ENCODE measurements at regions not wholly inside any gene's neighbourhood (a gene's known extent, or its start where the extent isn't known, plus 50 kb on each side); places are given as distances from the start of the nearest gene placed in this dataset.
"Not testable (repeated sequence)": the region's sequence is repeated elsewhere in the genome, so short reads cannot be mapped to it uniquely, and the experiment has no call there.

- not testable (repeated sequence) for H2AK5ac ChIP-seq (ENCODE audit: insufficient read length, low read length); H3K4ac ChIP-seq (ENCODE audit: low read depth, low read length); H2AFZ ChIP-seq (ENCODE audit: low read length); H3T11ph ChIP-seq (ENCODE audit: low read length); H4K5ac ChIP-seq (ENCODE audit: insufficient read length, low read depth, low read length); H3K4me2 ChIP-seq (ENCODE audit: insufficient read depth, insufficient read length, low read length); H2BK20ac ChIP-seq (ENCODE audit: low read depth, low read length, poor library complexity, severe bottlenecking); H2BK5ac ChIP-seq (ENCODE audit: insufficient read length, low read length); H3K23ac ChIP-seq (ENCODE audit: insufficient read length, low read depth, low read length); H3K9me3 ChIP-seq (ENCODE audit: control insufficient read depth, low read depth, low read length); H4K20me1 ChIP-seq (ENCODE audit: control insufficient read depth, insufficient read depth, insufficient read length); H2BK120ac ChIP-seq (ENCODE audit: low read depth, low read length, poor library complexity, severe bottlenecking); DNase-seq; H3K14ac ChIP-seq (ENCODE audit: insufficient read depth, low read length); H2BK12ac ChIP-seq (ENCODE audit: insufficient read length, low read depth, low read length); H3K9me3 Mint-ChIP-seq; H3K79me1 ChIP-seq (ENCODE audit: insufficient read depth, low read depth, low read length, poor library complexity, severe bottlenecking); H3K23me2 ChIP-seq (ENCODE audit: insufficient read length, low read depth, low read length, poor library complexity, severe bottlenecking); H3K4me3 Mint-ChIP-seq; H2BK15ac ChIP-seq (ENCODE audit: low read depth, low read length); H4K91ac ChIP-seq (ENCODE audit: insufficient read length, low read depth, low read length); H3K27ac Mint-ChIP-seq; H3K18ac ChIP-seq (ENCODE audit: insufficient read length, low read depth, low read length); H3K27me3 ChIP-seq (ENCODE audit: insufficient read depth, low read length); H3K4me1 Mint-ChIP-seq; H3K9ac ChIP-seq (ENCODE audit: extremely low read depth, insufficient read length, low read length); H3K36me3 Mint-ChIP-seq (ENCODE audit: insufficient read depth in 1 of 3, low read depth in 3 of 3); H3K4me1 ChIP-seq (ENCODE audit: insufficient read depth, low read length); H3K56ac ChIP-seq (ENCODE audit: insufficient read length, low read depth, low read length); H3K79me2 ChIP-seq (ENCODE audit: insufficient read depth, low read length); H3K27ac ChIP-seq (ENCODE audit: insufficient read length, low read depth, low read length); H4K8ac ChIP-seq (replicated peaks; ENCODE audit: insufficient read length, low read depth, low read length); H3K27me3 Mint-ChIP-seq (ENCODE audit: low read depth)
- WGBS (ENCODE audit: extremely low coverage, insufficient read length, low lambda C conversion rate): no CpG with 5 or more reads among the region's 107 CpGs
Measured at GRCh38 chr21:8388169-8388939, 2133.0 kb upstream of the TPTE start.

GRCh38 chr21:8388940-8389238 lies 2132.5 kb upstream of the TPTE start:
- H3K79me1 ChIP-seq (ENCODE audit: insufficient read depth, low read depth, low read length, poor library complexity, severe bottlenecking); H2AFZ ChIP-seq (ENCODE audit: low read length); H4K20me1 ChIP-seq (ENCODE audit: control insufficient read depth, insufficient read depth, insufficient read length); H2AK5ac ChIP-seq (ENCODE audit: insufficient read length, low read length); H3K18ac ChIP-seq (ENCODE audit: insufficient read length, low read depth, low read length); H3K56ac ChIP-seq (ENCODE audit: insufficient read length, low read depth, low read length); H3K14ac ChIP-seq (ENCODE audit: insufficient read depth, low read length); H3K4me2 ChIP-seq (ENCODE audit: insufficient read depth, insufficient read length, low read length); H3K4me3 Mint-ChIP-seq; H3K27me3 Mint-ChIP-seq (ENCODE audit: low read depth); H3K36me3 Mint-ChIP-seq (ENCODE audit: insufficient read depth in 1 of 3, low read depth in 3 of 3); H4K8ac ChIP-seq (replicated peaks; ENCODE audit: insufficient read length, low read depth, low read length); H3K23ac ChIP-seq (ENCODE audit: insufficient read length, low read depth, low read length); H2BK120ac ChIP-seq (ENCODE audit: low read depth, low read length, poor library complexity, severe bottlenecking); H3K9me3 ChIP-seq (ENCODE audit: control insufficient read depth, low read depth, low read length); H3K9ac ChIP-seq (ENCODE audit: extremely low read depth, insufficient read length, low read length); H3K27ac Mint-ChIP-seq; H4K5ac ChIP-seq (ENCODE audit: insufficient read length, low read depth, low read length); H3K4me1 ChIP-seq (ENCODE audit: insufficient read depth, low read length); H3K9me3 Mint-ChIP-seq; H3K4me1 Mint-ChIP-seq; H2BK12ac ChIP-seq (ENCODE audit: insufficient read length, low read depth, low read length); H3T11ph ChIP-seq (ENCODE audit: low read length); H3K79me2 ChIP-seq (ENCODE audit: insufficient read depth, low read length); H3K27ac ChIP-seq (ENCODE audit: insufficient read length, low read depth, low read length); H3K23me2 ChIP-seq (ENCODE audit: insufficient read length, low read depth, low read length, poor library complexity, severe bottlenecking); H2BK20ac ChIP-seq (ENCODE audit: low read depth, low read length, poor library complexity, severe bottlenecking); H2BK5ac ChIP-seq (ENCODE audit: insufficient read length, low read length); H4K91ac ChIP-seq (ENCODE audit: insufficient read length, low read depth, low read length); H2BK15ac ChIP-seq (ENCODE audit: low read depth, low read length); H3K4ac ChIP-seq (ENCODE audit: low read depth, low read length); H3K27me3 ChIP-seq (ENCODE audit: insufficient read depth, low read length); DNase-seq: not testable (repeated sequence)
- no CpG with 5 or more reads among the region's 40 CpGs for WGBS (ENCODE audit: extremely low coverage, insufficient read length, low lambda C conversion rate)

All from H9 (cell line).